Spleen (tissue), 11 donors: ENCODE measurements at regions not wholly inside any gene's neighbourhood (a gene's known extent, or its start where the extent isn't known, plus 50 kb on each side); places are given as distances from the start of the nearest gene placed in this dataset.

ENCODE experiments used
- DNase-seq: peaks from one replicate; pipeline ENCODE4 v3.0.0-alpha.2; 2020
- H3K27ac ChIP-seq, 8 donors: fragments of 200-600 bp; sonication (generic) in 7 of 8; 1 replicate in 4 of 8; 2 replicates in 4 of 8; pipeline versions ENCODE4 v1.5.0 to v1.8.0; 2016 to 2021; ENCODE audit warnings: inconsistent platforms in 4 of 8, mild to moderate bottlenecking in 4 of 8, moderate library complexity in 1 of 8
- H3K27me3 ChIP-seq, 7 donors: fragments of 200-600 bp; sonication (generic) in 6 of 7; replicated peaks in 1 of 7; 1 replicate in 4 of 7; 2 replicates in 3 of 7; pipeline versions ENCODE4 v1.5.0 to v1.8.0; 2016 to 2021; ENCODE audit warnings: inconsistent platforms in 3 of 7, mild to moderate bottlenecking in 1 of 7
- H3K36me3 ChIP-seq, 6 donors: fragments of 200-600 bp; sonication (generic) in 5 of 6; 1 replicate in 4 of 6; 2 replicates in 2 of 6; pipeline versions ENCODE4 v1.5.0 to v1.8.0; 2016 to 2021; ENCODE audit warnings: inconsistent platforms in 2 of 6
- H3K4me1 ChIP-seq, 6 donors: fragments of 200-600 bp; sonication (generic) in 5 of 6; 1 replicate in 3 of 6; 2 replicates in 3 of 6; pipeline versions ENCODE4 v1.5.0 to v1.8.0; 2016 to 2021; ENCODE audit warnings: inconsistent platforms in 3 of 6
- H3K4me3 ChIP-seq, 8 donors: fragments of 200-600 bp; sonication (generic) in 7 of 8; 1 replicate in 4 of 8; 2 replicates in 4 of 8; pipeline versions ENCODE4 v1.5.0 to v1.8.0; 2016 to 2021; ENCODE audit warnings: inconsistent platforms in 4 of 8, mild to moderate bottlenecking in 4 of 8, moderate library complexity in 2 of 8
- H3K9me3 ChIP-seq, 8 donors: fragments of 200-600 bp; sonication (generic) in 7 of 8; 1 replicate in 4 of 8; 2 replicates in 4 of 8; pipeline versions ENCODE4 v1.5.0 to v1.8.0; 2016 to 2021; ENCODE audit warnings: inconsistent platforms in 4 of 8
- CTCF ChIP-seq, 11 experiments: fragments of 200-600 bp in 7 of 11; fragments of 450-650 bp in 4 of 11; sonication (generic) in 4 of 11; IDR thresholded peaks in 8 of 11; conservative IDR thresholded peaks in 3 of 11; 1 replicate in 7 of 11; 2 replicates in 4 of 11; pipeline versions ENCODE4 v1.4.0 to v1.8.0; 2016 to 2021; ENCODE audit warnings: antibody characterized with exemption in 11 of 11, inconsistent platforms in 4 of 11, mild to moderate bottlenecking in 1 of 11
- POLR2A ChIP-seq, 3 donors: fragments of 450-650 bp; IDR thresholded peaks; one replicate each; pipeline ENCODE4 v1.5.1; 2017; ENCODE audit warnings: antibody characterized with exemption in 3 of 3, mild to moderate bottlenecking in 1 of 3
- POLR2AphosphoS5 ChIP-seq, 3 donors: sonication (generic); formaldehyde crosslinking; IDR thresholded peaks; one replicate each; pipeline ENCODE4 v1.5.1; 2017; ENCODE audit warnings: antibody characterized with exemption in 3 of 3
- WGBS, 5 donors: extraction: QIAGEN DNeasy Blood & Tissue Kit in 3 of 5; methylation state at CpG; one replicate each; pipeline versions ENCODE4 v1.1.5 to v1.1.7; 2013 to 2018; 5-methylcytosine and 5-hydroxymethylcytosine counted together
- intact Hi-C: fragments of 100-400 bp; cut with DNase I; formaldehyde crosslinking; loops from one replicate; pipeline ENCODE4 v1.15.0; 2023; ENCODE audit warnings: low total_unique reads
- donor health status: healthy with polysubstance abuse.
- donor health status: DM: no; HTN: no; CAD: no; lungs with moderate emphysema.
- donor health status: DM: no; HTN: no; CAD: no.
- donor health status: Bipolar disorder and iron deficiency.
- donor health status: healthy.
- donor health status: DM: no; HTN: no; CAD: no.
- donor health status: DM: yes; HTN: yes; CAD: no.

- intact Hi-C loops: no loop called here
- H3K27me3 ChIP-seq: peaks cover 0 to 46% (median 0%) of the 10 kb centered on the region in 7 donors
- H3K36me3 ChIP-seq: no peaks in the 10 kb centered on the region
- H3K4me1 ChIP-seq: no peaks in the 10 kb centered on the region
- DNase-seq: no peak
- H3K4me3 ChIP-seq: no peak overlapping the region
- TF ChIP-seq POLR2AphosphoS5 (IDR thresholded peaks at IDR 0.05) (no peak), CTCF (IDR thresholded peaks at IDR 0.05 in 8 of 11, conservative IDR thresholded peaks at IDR 0.05 in 3 of 11) (no peak), POLR2A (IDR thresholded peaks at IDR 0.05) (no peak)
- H3K9me3 ChIP-seq: no peaks in the 10 kb centered on the region
- no peak overlapping the region for H3K27ac ChIP-seq
- WGBS, 5 donors: 73 to 86% (median 82%) methylated on average over 6 of the region's 6 CpGs
These were observed 76.1 kb upstream of the FOXQ1 start for GRCh38 chr6:1235825-1236224.

GRCh38 chr6:1233924-1234323 lies 78.0 kb upstream of the FOXQ1 start:
- Histone ChIP-seq H3K4me1 (no peaks in the 10 kb centered on the region), H3K4me3 (no peak overlapping the region), H3K27ac (no peak overlapping the region), H3K36me3 (no peaks in the 10 kb centered on the region), H3K9me3 (no peaks in the 10 kb centered on the region), H3K27me3 (peaks cover 0 to 56% (median 0%) of the 10 kb centered on the region in 7 donors)
- intact Hi-C loops: no loop called here
- DNase-seq: no peak
- TF ChIP-seq POLR2AphosphoS5 (IDR thresholded peaks at IDR 0.05) (no peak), POLR2A (IDR thresholded peaks at IDR 0.05) (no peak), CTCF (IDR thresholded peaks at IDR 0.05 in 8 of 11, conservative IDR thresholded peaks at IDR 0.05 in 3 of 11) (no peak)
- WGBS, 5 donors: 77 to 80% (median 78%) methylated on average over 11 of the region's 11 CpGs

GRCh38 chr6:1232578-1232977 lies 79.3 kb upstream of the FOXQ1 start:
- no peak for TF ChIP-seq POLR2AphosphoS5 (IDR thresholded peaks at IDR 0.05)
- TF ChIP-seq POLR2A (IDR thresholded peaks at IDR 0.05): no peak
- no peak for TF ChIP-seq CTCF (IDR thresholded peaks at IDR 0.05 in 8 of 11, conservative IDR thresholded peaks at IDR 0.05 in 3 of 11)
- no peaks in the 10 kb centered on the region for H3K9me3 ChIP-seq
- H3K27ac ChIP-seq: no peak overlapping the region
- intact Hi-C loops: no loop called here
- WGBS, 5 donors: 73 to 81% (median 76%) methylated on average over 3 of the region's 3 CpGs
- no peaks in the 10 kb centered on the region for H3K4me1 ChIP-seq
- no peak overlapping the region for H3K4me3 ChIP-seq
- H3K36me3 ChIP-seq: no peaks in the 10 kb centered on the region
- H3K27me3 ChIP-seq: peaks cover 0 to 47% (median 0%) of the 10 kb centered on the region in 7 donors
- DNase-seq: no peak

GRCh38 chr6:1231941-1232340 lies 80.0 kb upstream of the FOXQ1 start:
- TF ChIP-seq CTCF (IDR thresholded peaks at IDR 0.05 in 8 of 11, conservative IDR thresholded peaks at IDR 0.05 in 3 of 11): no peak
- TF ChIP-seq POLR2A (IDR thresholded peaks at IDR 0.05): no peak
- TF ChIP-seq POLR2AphosphoS5 (IDR thresholded peaks at IDR 0.05): no peak
- no peaks in the 10 kb centered on the region for H3K9me3 ChIP-seq
- intact Hi-C loops: no loop called here
- H3K36me3 ChIP-seq: no peaks in the 10 kb centered on the region
- peaks cover 0 to 42% (median 0%) of the 10 kb centered on the region in 7 donors for H3K27me3 ChIP-seq
- WGBS, 5 donors: 50 to 69% (median 55%) methylated on average over 4 of the region's 4 CpGs
- no peaks in the 10 kb centered on the region for H3K4me1 ChIP-seq
- no peak for DNase-seq
- H3K4me3 ChIP-seq: no peak overlapping the region
- no peak overlapping the region for H3K27ac ChIP-seq
